ENCODE measurements at regions not wholly inside any gene's neighbourhood (a gene's known extent, or its start where the extent isn't known, plus 50 kb on each side); places are given as distances from the start of the nearest gene placed in this dataset.
"Not testable (repeated sequence)": the region's sequence is repeated elsewhere in the genome, so short reads cannot be mapped to it uniquely, and the experiment has no call there.

DNA sequence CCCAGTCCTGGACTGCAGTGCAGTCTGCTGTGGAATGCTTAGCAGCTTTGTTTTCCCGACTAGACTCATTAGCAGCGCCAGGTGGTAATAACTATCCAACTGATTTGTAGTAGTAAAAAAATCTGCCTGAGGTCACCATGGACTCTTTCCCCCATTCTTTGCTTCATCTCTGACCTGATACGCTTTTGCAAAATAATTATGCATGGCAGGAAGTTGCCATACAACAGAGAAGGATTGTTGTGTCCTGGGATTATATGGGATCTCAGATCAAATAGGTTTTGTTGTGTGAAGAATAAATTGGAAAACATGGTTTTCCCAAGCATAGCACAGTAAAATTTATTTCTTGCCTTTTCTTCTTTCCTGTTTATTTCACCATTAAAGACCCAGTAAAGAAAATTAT is 72.4 kb upstream of the ATP5MC3 start:
- H3K4me3 ChIP-seq (ENCODE audit: low read depth, low read length): no peak overlapping the region
- no peak overlapping the region for H3K27ac ChIP-seq (ENCODE audit: low read depth, low read length)
- H3K9me3 ChIP-seq (ENCODE audit: control insufficient read depth, insufficient read depth, low read length): no peaks in the 10 kb centered on the region; the same call in 1 of the 2 replicates
- DNase-seq (ENCODE audit: low read depth, low spot score): no peak
- no peak for TF ChIP-seq CTCF (IDR thresholded peaks at IDR 0.05; ENCODE audit: low read depth, low read length)
- ChIA-PET CTCF (interaction anchor here (0.6 to 5.0 kb wide), 5 partner anchors 13 to 223 kb away, joined by 3 to 75 read pairs (median 7); no protein-coding TSS in a partner anchor), POLR2A (no interaction called here)
- peaks cover 13% of the 10 kb centered on the region for H3K27me3 ChIP-seq (ENCODE audit: control insufficient read depth, insufficient read depth, low read length)

DNA sequence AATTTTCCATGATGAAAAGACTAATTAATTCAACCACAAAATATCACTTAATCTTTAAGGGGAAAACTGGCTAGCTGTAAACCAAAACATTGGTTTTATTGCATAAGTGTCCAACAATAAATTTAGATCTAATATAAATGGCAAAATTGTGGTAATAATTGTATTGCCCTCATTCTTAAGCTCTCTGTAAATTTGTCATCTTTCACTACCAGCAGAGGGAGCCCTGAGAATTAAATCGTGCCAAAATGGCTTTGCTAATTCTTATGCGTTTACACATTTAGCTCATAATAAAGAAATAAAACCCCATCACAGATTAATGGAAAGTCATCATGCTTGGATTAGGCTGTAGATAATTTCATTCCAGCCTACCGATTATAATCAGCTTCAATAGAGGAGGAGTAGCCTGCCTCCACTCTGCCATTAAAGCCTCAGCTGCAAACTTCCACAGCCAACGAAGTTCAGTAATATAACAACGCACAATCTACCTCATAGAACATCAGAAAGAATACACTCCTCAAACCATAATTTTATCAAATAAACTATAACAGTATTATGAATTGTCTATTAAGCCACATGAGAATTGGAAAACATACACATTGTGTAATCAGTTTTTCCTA is 70.0 kb upstream of the ATP5MC3 start:
- TF ChIP-seq CTCF (IDR thresholded peaks at IDR 0.05; ENCODE audit: low read depth, low read length): peak; percentile 76
- no peaks in the 10 kb centered on the region for H3K9me3 ChIP-seq (ENCODE audit: control insufficient read depth, insufficient read depth, low read length)
- H3K27me3 ChIP-seq (ENCODE audit: control insufficient read depth, insufficient read depth, low read length): peaks cover 14% of the 10 kb centered on the region
- DNase-seq (ENCODE audit: low read depth, low spot score): no peak
- ChIA-PET POLR2A (interaction anchor here (0.6 kb wide), 1 partner anchor 19 kb away, joined by 5 read pairs; no protein-coding TSS in a partner anchor), CTCF (interaction anchor here (0.5 to 5.0 kb wide), 59 partner anchors 10 to 1398 kb away, joined by 3 to 91 read pairs (median 5); partner anchors contain the start of genes ATF2 and ATP5MC3)
- no peak overlapping the region for H3K4me3 ChIP-seq (ENCODE audit: low read depth, low read length)
- H3K27ac ChIP-seq (ENCODE audit: low read depth, low read length): no peak overlapping the region

- Histone ChIP-seq H3K27ac (ENCODE audit: low read depth, low read length) (no peak overlapping the region), H3K9me3 (ENCODE audit: control insufficient read depth, insufficient read depth, low read length) (no peaks in the 10 kb centered on the region), H3K27me3 (ENCODE audit: control insufficient read depth, insufficient read depth, low read length) (peaks cover 13% of the 10 kb centered on the region), H3K4me3 (ENCODE audit: low read depth, low read length) (no peak overlapping the region)
- ChIA-PET CTCF (no interaction called here), POLR2A (no interaction called here)
- DNase-seq (ENCODE audit: low read depth, low spot score): no peak
- no peak for TF ChIP-seq CTCF (IDR thresholded peaks at IDR 0.05; ENCODE audit: low read depth, low read length)
Measured at GRCh38 chr2:175247159-175247558, 65.6 kb upstream of the ATP5MC3 start.

- Histone ChIP-seq H3K27me3 (ENCODE audit: control insufficient read depth, insufficient read depth, low read length) (peaks cover 21% of the 10 kb centered on the region), H3K9me3 (ENCODE audit: control insufficient read depth, insufficient read depth, low read length) (no peaks in the 10 kb centered on the region), H3K4me3 (ENCODE audit: low read depth, low read length) (no peak overlapping the region), H3K27ac (ENCODE audit: low read depth, low read length) (no peak overlapping the region)
- no peak for TF ChIP-seq CTCF (IDR thresholded peaks at IDR 0.05; ENCODE audit: low read depth, low read length)
- POLR2A ChIA-PET: no interaction called here
- DNase-seq (ENCODE audit: low read depth, low spot score): no peak
- CTCF ChIA-PET: no interaction called here
Measured at GRCh38 chr2:175244697-175245096, 63.2 kb upstream of the ATP5MC3 start.

- Histone ChIP-seq H3K4me3 (ENCODE audit: low read depth, low read length) (no peak overlapping the region), H3K27ac (ENCODE audit: low read depth, low read length) (no peak overlapping the region), H3K9me3 (ENCODE audit: control insufficient read depth, insufficient read depth, low read length) (peaks cover 7% of the 10 kb centered on the region), H3K27me3 (ENCODE audit: control insufficient read depth, insufficient read depth, low read length) (peaks cover 17% of the 10 kb centered on the region)
- ChIA-PET POLR2A (no interaction called here), CTCF (interaction anchor here (1.0 to 6.0 kb wide), 3 partner anchors 10 to 126 kb away, joined by 3 to 75 read pairs (median 3); no protein-coding TSS in a partner anchor)
- no peak for DNase-seq (ENCODE audit: low read depth, low spot score)
- TF ChIP-seq CTCF (IDR thresholded peaks at IDR 0.05; ENCODE audit: low read depth, low read length): no peak
Measured at GRCh38 chr2:175241691-175242090, 60.2 kb upstream of the ATP5MC3 start.

GRCh38 chr2:175240033-175240432 is 58.5 kb upstream of the ATP5MC3 start:
- H3K27me3 ChIP-seq (ENCODE audit: control insufficient read depth, insufficient read depth, low read length): peaks cover 17% of the 10 kb centered on the region
- H3K9me3 ChIP-seq (ENCODE audit: control insufficient read depth, insufficient read depth, low read length); H3K4me3 ChIP-seq (ENCODE audit: low read depth, low read length); H3K27ac ChIP-seq (ENCODE audit: low read depth, low read length); DNase-seq (ENCODE audit: low read depth, low spot score); POLR2A ChIA-PET: not testable (repeated sequence)
- CTCF ChIA-PET: interaction anchor here (6.0 kb wide), 1 partner anchor 12 kb away, joined by 75 read pairs; no protein-coding TSS in a partner anchor
